Gastrocnemius medialis (tissue), 4 donors: ENCODE measurements at regions not wholly inside any gene's neighbourhood (a gene's known extent, or its start where the extent isn't known, plus 50 kb on each side); places are given as distances from the start of the nearest gene placed in this dataset.

Source experiments
- CTCF ChIP-seq, 5 experiments: fragments of 450-650 bp in 3 of 5; fragments of 200-600 bp in 2 of 5; sonication (generic) in 2 of 5; IDR thresholded peaks in 4 of 5; conservative IDR thresholded peaks in 1 of 5; 1 replicate in 4 of 5; 2 replicates in 1 of 5; pipeline ENCODE4 v1.5.1; 2016 to 2019; ENCODE audit warnings: antibody characterized with exemption in 5 of 5, mild to moderate bottlenecking in 3 of 5, moderate library complexity in 3 of 5
- POLR2A ChIP-seq, 2 donors: fragments of 450-650 bp; IDR thresholded peaks; one replicate each; pipeline ENCODE4 v1.6.1; 2017; ENCODE audit warnings: antibody characterized with exemption in 2 of 2, mild to moderate bottlenecking in 2 of 2, moderate library complexity in 2 of 2

- TF ChIP-seq CTCF (IDR thresholded peaks at IDR 0.05 in 4 of 5, conservative IDR thresholded peaks at IDR 0.05 in 1 of 5) (no peak), POLR2A (IDR thresholded peaks at IDR 0.05) (no peak)
These were observed 255.7 kb upstream of the FAR2 start for GRCh38 chr12:28893365-28893764.
